A549 (cell line): ENCODE measurements at regions not wholly inside any gene's neighbourhood (a gene's known extent, or its start where the extent isn't known, plus 50 kb on each side); places are given as distances from the start of the nearest gene placed in this dataset.

Experiments used
- CTCF ChIP-seq: fragments of >200 bp; sonication (Bioruptor Twin); formaldehyde crosslinking; IDR thresholded peaks from 3 replicates; pipeline ENCODE4 v1.5.1; 2016
- ELK1 ChIP-seq: fragments of 150-350 bp; IDR thresholded peaks from 2 replicates; pipeline ENCODE4 v1.6.1; 2014; ENCODE audit warnings: low read depth, mild to moderate bottlenecking, low read length
- EP300 ChIP-seq, 2 experiments: fragments of >200 bp; sonication (Bioruptor Twin); formaldehyde crosslinking; IDR thresholded peaks; 2 replicates in 1 of 2; 3 replicates in 1 of 2; pipeline ENCODE4 v1.6.1; 2016 to 2017
- MAFK ChIP-seq: fragments of 450-650 bp; IDR thresholded peaks from 2 replicates; pipeline ENCODE4 v1.6.1; 2014; ENCODE audit not compliant: partially characterized antibody
- MAX ChIP-seq: IDR thresholded peaks from 2 replicates; pipeline ENCODE4 v1.6.1; 2012
- NPAS2 ChIP-seq: fragments of 250-450 bp; sonication (Bioruptor Pico); IDR thresholded peaks from 2 replicates; pipeline ENCODE4 v1.8.0; 2022; ENCODE audit warnings: mild to moderate bottlenecking, moderate library complexity, borderline replicate concordance
- RFX5 ChIP-seq: fragments of 450-650 bp; IDR thresholded peaks from 2 replicates; pipeline ENCODE4 v1.7.1; 2014; ENCODE audit warnings: antibody characterized with exemption, mild to moderate bottlenecking, moderate library complexity
- SMC3 ChIP-seq: fragments of >200 bp; sonication (Bioruptor Twin); formaldehyde crosslinking; IDR thresholded peaks from 3 replicates; pipeline ENCODE4 v1.6.1; 2018; ENCODE audit warnings: inconsistent platforms
- TP53 ChIP-seq: fragments of 250-450 bp; sonication (Bioruptor Pico); IDR thresholded peaks from 2 replicates; pipeline ENCODE4 v1.5.0; 2021; ENCODE audit warnings: mild to moderate bottlenecking, moderate library complexity

GRCh38 chr18:10350661-10351060, 103.8 kb upstream of the APCDD1 start:
- no peak for TF ChIP-seq CTCF
- TF ChIP-seq TP53 (CRISPR knock-in tag): no peak
- no peak for TF ChIP-seq ELK1
- no peak for TF ChIP-seq MAFK
- TF ChIP-seq EP300 (IDR thresholded peaks at IDR 0.05): no peak
- TF ChIP-seq MAX: no peak
- TF ChIP-seq NPAS2 (CRISPR knock-in tag): no peak
- no peak for TF ChIP-seq RFX5
- TF ChIP-seq SMC3: no peak
